HG03103 (cell line): ENCODE measurements at regions not wholly inside any gene's neighbourhood (a gene's known extent, or its start where the extent isn't known, plus 50 kb on each side); places are given as distances from the start of the nearest gene placed in this dataset.
"Not testable (repeated sequence)": the region's sequence is repeated elsewhere in the genome, so short reads cannot be mapped to it uniquely, and the experiment has no call there.

Source experiments
- ATAC-seq: cut with Tn5 transposase; IDR thresholded peaks from one replicate; pipeline ENCODE4 v1.9.1; 2021; ENCODE audit warnings: low read depth; ENCODE audit not compliant: unreplicated experiment

GRCh38 chr2:138066139-138066806 lies 102.0 kb downstream of the HNMT start:
- ATAC-seq, result no peak

DNA sequence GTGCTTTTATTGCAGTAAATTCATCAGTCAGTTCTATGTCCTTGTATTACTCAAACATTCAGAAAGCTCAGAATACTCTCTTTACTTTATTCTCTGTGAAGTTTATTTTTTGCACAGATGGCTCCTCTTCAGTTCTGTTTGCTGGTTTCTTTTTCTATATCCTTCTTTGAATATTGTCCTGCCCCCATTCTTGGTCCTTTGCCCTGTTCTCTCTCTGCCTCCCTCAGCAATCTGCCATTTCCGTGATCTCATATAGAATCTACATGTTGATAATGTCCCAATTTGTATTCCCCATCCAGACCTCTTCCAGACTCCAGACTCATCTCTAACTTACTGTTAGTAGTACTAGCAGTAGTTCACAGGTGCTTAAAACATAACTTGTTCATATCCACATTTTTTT lies 102.6 kb downstream of the HNMT start:
- no peak for ATAC-seq

DNA sequence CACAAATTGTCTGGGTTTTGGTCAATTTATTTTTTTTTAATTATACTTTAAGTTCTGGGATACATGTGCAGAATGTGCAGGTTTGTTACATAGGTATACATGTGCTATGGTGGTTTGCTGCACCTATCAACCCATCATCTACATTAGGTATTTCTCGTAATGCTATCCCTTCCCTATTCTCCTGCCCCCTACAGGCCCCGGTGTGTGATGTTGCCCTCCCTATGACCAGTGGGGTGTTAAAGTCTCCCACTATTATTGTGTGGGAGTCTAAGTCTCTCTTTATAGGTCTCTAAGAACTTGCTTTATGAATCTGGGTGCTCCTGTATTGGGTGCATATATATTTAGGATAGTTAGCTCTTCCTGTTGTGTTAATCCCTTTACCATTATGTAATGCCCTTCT lies 104.4 kb downstream of the HNMT start:
- ATAC-seq, result not testable (repeated sequence)

GRCh38 chr2:138071042-138071719 lies 106.9 kb downstream of the HNMT start:
- ATAC-seq, result not testable (repeated sequence)

- no peak for ATAC-seq
Measured at GRCh38 chr2:138071720-138072719, 107.7 kb downstream of the HNMT start.

DNA sequence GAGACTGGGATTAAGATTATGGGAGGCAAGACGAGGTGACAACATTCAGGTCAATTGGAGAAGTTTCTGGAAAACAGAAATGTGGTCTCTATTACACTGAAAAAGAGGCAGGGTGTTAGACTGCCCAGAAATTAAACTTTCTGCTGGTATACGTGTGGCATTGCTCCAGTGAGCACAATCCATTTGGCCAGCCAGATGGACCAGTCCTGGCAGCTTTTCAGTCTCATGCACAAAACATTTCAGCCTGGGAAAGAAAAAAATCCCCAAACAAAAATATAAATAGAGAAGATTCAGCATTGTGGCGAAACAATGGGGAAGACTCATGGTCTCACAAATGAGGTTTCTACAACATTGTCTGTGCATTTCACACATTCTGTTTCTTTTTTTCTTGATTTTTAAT lies 113.9 kb downstream of the HNMT start:
- no peak for ATAC-seq

GRCh38 chr2:138079976-138080375 lies 115.7 kb downstream of the HNMT start:
- no peak for ATAC-seq

DNA sequence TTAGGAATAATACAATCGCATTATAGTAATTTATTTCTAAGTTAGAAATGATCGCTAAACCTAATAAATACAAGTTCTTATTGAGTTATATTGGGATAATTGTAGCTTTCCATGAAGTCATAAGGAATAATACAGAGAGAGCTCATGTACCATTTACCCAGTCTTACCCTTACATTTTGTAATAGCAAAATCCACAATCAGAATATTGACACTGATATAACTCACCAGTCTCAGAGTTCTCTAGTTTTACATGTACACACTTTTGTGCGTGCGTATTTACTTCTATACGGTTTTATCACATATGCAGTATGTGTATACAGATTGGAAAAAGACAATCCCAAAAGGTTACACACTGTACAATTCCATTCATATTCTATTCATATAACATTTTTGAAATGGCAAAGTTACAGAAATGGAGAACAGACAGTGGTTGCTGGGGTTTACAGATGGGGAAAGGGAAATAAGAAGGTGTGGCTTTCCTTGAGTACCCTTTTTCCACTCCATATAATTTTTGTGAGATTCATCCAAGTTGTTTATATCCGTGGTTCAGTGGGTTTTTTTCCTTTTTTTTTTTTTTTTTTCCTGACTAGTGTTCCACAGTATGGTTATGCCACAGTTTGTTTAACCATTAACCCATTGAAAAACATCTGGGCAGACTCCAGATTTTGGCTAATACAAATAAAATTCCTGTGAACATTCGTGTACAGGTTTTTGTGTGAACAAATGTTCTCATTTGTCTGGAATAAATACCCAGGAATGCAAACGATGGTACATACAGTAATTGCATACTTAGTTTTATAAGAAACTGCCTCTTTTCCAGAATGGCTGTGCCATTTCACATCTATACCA lies 117.2 kb downstream of the HNMT start:
- no peak for ATAC-seq

GRCh38 chr2:138084206-138084605 lies 119.9 kb downstream of the HNMT start:
- ATAC-seq, result no peak

- ATAC-seq, result not testable (repeated sequence)
Measured at GRCh38 chr2:138085441-138085840, 121.2 kb downstream of the HNMT start.

GRCh38 chr2:138086576-138086975 lies 122.3 kb downstream of the HNMT start:
- no peak for ATAC-seq

- no peak for ATAC-seq
Measured at GRCh38 chr2:138087751-138088593, 123.7 kb downstream of the HNMT start.

DNA sequence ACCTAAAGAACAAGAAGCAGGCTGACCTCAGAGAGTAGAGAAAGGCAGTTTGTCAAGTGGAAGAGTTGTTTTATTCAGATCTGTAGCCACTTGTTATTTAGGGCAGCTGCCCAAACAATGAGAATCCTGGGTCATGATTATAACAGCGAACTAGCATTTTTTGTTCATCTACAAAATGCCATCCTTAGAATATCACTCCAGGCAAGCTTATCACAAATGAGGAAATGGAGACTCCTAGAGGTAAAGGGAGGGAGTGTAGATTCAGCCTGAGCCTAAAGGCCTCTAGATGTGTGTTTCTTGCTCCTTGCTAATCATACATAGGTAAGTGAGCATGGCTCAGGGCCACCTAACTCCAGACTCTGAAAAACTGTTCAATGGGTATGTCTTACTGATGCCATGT lies 126.1 kb downstream of the HNMT start:
- ATAC-seq, result peak; percentile 74

DNA sequence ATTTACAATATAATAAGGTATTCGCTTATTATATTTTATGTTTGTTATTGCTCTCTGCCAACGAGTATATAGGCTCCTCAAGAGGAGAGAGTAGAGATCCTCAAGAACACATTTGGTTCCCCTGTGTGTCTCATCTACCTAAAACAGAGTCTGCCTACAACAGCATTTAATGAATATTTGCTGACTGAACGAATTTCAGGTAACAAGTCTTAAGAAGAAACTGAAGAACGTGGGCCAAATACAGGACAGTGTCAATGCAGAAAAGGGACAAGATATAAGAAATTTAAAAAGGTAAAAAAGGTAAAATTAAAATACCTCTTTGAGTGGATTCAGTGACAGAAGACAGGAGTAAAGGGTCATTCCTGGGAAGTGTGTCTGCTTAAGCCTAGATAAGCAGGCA lies 129.2 kb downstream of the HNMT start:
- ATAC-seq, result no peak

- ATAC-seq, result no peak
Measured at GRCh38 chr2:138094031-138094430, 129.8 kb downstream of the HNMT start.

- ATAC-seq, result no peak
Measured at GRCh38 chr2:138095336-138095735, 131.1 kb downstream of the HNMT start.

DNA sequence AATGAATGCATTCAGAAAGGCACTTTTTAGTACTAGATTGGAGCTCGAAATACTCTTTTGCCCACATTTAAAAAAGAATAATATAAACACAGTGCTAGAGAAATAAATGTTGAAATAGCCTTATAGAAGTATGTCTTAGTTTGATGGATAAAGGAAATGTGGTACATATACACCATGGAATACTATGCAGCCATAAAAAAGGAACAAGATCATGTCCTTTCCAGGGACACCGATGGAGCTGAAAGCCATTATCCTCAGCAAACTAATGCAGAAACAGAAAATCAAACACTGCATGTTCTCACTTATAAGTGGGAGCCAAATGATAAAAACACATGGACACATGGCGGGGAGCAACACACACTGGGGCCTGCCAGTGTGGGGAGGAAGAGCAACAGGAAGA lies 135.0 kb downstream of the HNMT start:
- not testable (repeated sequence) for ATAC-seq

GRCh38 chr2:138101718-138102117 lies 137.4 kb downstream of the HNMT start:
- no peak for ATAC-seq

DNA sequence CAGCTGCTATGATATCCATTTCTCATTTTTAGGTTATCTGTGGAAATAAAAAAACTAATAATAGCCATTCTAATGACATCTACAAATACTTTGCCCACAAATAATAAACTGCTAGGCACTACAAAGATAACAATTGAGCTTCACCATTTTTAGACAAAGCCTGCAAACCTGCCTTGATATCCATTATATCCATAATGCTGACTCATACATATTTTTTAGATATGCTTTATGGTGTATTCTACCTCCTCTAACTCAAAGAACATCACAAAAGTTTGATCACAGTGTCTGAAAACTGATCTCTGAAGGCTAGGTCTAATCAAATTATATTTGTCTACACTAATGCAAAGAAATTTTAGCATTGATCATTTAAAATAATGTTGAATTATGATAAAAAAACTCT lies 138.4 kb downstream of the HNMT start:
- ATAC-seq, result no peak
